GM21360 (cell line): ENCODE measurements at regions not wholly inside any gene's neighbourhood (a gene's known extent, or its start where the extent isn't known, plus 50 kb on each side); places are given as distances from the start of the nearest gene placed in this dataset.

Source experiments
- ATAC-seq: cut with Tn5 transposase; IDR thresholded peaks from one replicate; pipeline ENCODE4 v1.9.1; 2021; ENCODE audit warnings: mild to moderate bottlenecking, moderate library complexity; ENCODE audit not compliant: unreplicated experiment

DNA sequence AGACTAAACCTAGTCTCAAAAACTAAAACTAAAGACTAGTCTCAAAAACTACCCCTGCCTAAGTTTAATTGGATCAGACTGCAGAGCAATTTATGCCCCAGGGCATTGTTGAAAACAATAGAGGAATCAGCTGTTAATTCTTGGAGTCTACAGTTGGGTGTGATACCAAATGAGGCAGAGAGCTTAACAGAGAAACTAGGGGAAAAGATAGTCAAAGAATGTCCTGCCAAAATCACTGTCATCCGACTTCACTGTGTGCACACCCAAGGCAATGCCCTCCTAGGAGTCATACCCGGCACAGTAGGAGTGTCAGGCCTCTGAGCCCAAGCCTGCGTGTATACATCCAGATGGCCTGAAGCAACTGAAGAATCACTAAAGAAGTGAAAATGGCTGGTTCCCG is 90.5 kb upstream of the TOMM7 start:
- no peak for ATAC-seq

DNA sequence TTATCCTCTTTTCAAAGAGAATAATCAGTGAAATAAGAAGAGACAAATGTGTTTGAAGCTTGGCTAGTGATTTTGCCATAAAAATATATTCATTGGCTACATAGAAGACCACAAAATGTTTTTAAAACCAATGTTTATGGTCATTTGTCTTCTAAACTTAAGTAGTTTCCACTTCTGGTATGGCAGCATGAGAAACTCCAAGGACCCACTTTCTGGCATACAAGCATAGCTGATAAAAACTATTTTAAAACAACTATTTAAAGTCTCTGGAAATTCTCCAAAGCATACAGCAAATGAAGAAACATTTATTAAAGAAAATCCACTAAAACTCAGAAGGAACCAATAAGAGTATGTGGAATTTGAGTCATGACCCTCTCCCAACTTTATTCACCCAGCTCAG is 89.2 kb upstream of the TOMM7 start:
- no peak for ATAC-seq

DNA sequence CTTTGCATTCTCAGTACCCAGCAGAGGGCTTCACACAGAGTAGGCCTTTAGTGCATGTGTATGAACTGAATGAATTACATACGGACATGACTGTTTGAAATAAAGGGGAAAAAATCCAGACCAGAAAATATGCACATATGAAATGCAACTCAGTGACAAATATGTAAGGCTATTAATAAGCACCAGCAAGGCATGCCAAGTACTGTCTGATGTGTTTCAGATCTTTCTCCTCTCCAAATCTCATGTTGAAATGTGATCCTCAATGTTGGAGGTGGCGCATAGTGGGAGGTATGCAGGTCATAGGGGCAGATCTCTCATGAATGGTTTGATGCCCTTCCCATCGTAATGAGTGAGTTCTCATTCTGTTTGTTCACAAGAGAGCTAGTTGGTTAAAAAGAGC is 87.3 kb upstream of the TOMM7 start:
- no peak for ATAC-seq

DNA sequence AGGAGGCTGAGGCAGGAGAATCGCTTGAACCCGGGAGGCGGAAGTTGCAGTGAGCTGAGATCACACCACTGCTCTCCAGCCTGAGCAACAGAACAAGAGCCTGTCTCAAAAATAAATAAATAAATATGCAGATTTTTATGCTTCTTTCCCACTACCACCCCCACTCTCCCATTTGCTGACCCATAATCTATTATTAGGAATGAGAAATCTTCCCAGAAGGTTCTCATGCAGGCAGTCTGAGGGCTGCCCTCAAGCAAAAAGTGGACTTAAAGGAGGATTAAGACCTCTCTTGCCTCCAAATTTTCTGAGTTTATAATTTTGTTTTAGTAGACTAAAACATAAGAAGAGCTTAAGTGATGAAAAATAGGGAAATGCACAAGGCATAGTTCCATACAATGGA is 85.2 kb upstream of the TOMM7 start:
- ATAC-seq, result no peak

DNA sequence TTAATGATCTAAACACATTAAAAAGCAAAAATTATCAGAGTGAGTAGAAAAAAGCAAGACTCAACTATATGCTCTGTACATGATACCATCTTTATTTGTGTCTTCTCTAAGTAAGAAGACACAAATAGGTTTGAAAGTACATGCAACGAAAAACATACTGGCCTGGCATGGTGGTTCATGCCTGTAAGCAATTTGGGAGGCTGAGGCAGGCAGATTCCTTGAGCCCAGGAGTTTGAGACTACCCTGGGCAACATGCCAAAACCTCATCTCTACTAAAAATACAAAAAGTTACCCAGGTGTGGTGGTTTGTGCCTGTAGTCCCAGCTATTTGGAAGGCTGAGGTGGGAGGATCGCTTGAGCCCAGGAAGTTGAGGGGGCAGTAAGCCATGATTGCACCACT is 78.1 kb upstream of the TOMM7 start:
- no peak for ATAC-seq

DNA sequence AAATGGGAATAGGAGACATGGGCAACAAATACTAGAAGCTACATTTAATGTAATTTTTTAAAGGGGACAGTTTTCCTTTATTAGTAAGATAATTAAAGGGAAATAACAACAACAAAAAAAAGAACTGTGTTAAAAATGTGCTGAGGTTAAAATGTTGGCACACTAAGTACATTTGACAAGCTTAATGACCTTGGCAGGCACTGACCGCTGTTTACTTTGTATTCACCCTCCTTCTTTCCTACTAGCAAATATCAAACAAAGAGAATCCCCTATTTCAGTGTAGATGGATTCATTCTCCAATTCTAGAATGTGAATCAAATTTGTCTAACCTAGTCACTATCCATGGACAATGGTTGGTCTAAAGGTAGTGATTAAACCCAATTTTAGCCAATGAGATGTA is 77.5 kb upstream of the TOMM7 start:
- ATAC-seq, result no peak

DNA sequence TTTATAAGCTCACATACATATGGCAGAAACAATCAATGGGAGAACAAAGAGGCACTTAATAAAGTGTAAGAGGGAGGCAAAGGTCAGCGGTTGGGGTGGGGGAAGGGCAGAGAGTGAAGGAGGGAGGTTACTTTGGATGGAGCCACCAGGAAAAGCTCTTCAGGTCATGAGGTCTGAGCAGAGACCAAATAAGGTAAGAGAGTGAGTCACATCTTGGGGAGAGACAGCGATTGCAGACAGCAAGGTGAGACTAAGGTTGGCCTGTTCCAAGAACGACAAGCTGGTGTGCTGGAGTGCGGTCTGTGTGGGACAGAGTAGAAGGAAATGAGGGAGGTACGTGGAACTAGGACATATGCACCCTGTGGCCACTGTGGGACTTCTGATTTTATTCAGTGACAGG is 74.3 kb upstream of the TOMM7 start:
- ATAC-seq, result no peak

DNA sequence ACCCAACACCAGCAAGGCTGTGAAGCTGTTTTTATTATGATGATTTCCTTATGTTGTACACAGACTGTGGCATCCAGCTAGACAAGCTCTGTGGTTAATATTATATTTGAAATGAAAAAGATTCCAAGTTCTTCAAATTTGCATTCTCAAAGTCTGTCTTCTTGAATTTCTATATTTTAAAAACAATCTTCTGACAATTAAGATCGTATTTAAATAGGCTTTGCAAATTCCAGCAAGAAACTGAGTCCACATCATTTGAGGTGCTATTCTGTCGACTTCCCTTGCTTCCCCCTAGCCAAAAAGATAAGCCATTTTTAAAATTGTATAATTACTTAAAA is 73.1 kb upstream of the TOMM7 start:
- ATAC-seq, result no peak

DNA sequence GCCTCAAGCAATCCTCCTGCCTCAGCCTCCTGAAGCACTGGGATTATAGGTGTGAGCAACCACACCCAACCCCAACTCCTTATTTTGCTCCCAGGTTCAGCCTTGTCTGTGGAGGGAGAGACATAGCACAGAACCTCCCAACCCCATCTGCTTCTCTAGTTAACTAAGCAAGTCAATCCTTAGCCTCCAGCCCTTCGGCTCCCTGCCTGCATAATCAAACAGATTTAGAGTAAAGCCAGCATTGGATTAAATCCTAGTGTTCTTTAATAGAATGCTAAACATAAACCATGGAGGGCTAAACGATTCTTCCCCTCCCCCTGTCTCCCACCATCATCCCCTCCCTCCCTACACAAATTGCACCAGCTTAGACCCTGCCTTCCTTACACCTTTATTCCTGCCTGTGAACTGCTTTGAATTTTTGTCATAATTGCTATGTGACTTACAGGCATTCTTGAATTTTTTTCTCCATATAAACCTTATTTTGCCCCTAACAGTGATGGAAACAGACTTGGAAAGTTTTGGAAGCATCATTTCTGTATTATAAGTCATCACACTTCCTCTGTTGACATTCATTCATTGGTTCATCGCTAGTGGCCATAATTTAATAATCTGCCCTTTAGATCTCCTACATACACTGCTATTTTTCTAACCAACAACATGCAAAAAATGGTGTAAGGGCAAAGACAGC is 72.6 kb upstream of the TOMM7 start:
- ATAC-seq, result no peak

DNA sequence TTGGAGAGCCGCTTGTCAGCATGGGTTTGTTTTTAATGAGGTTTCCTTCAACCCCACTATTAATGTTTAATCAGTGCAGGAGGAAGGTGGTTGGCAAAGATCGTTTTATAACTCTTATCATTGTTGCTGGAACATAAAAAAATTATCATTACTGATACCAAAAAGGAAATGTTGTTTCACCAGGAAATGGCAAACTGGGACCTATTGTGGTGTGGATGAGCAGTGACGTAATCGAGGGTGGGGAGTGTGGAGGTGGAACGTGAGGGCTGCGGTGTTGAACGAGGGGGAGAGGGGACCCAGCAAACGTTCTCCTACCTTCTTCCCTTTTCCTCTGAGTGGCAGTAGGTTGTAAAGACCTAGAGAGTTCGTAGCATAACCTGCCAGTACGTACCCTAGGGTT is 71.9 kb upstream of the TOMM7 start:
- ATAC-seq, result no peak

DNA sequence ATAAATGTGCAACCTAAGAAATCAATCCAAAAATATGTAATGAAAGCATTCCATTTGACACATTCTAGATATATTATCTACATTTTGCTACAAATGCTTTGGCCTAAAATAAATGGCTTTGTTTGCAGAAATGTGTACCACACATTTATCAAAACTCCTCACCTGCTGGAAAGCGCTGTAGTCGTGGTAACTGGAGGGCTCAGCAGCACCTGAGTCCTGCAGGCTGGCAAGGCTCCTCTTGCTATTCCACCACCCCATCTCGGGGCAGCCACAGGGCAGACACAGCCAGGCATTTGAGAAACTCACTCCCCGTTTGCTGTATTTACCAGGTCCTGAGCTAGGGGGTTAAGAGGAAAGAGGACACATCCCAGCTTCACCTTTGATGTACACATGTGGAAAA is 68.1 kb upstream of the TOMM7 start:
- no peak for ATAC-seq

DNA sequence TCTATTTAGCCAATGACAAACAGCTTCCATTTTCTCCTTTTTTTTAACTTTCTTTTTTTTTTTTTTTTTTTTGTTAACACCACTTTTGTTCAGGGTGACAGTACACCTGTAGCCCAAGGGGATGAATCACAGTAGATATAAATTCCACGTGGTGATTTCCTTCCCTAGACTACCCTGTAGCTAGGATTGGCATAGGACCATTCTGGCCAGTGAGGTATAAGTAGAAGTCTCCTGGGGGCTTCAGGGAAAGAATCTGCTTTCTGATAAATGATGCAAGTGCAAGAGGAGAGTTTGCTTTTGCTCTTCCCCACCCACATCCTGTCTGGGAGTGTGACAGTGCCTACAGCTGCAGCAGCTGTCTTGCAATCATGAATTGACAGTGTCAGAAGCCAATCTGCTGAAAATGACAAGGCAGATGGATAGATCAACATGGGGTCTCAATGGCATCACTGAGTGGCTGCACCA is 63.2 kb upstream of the TOMM7 start:
- ATAC-seq, result peak; percentile 89

DNA sequence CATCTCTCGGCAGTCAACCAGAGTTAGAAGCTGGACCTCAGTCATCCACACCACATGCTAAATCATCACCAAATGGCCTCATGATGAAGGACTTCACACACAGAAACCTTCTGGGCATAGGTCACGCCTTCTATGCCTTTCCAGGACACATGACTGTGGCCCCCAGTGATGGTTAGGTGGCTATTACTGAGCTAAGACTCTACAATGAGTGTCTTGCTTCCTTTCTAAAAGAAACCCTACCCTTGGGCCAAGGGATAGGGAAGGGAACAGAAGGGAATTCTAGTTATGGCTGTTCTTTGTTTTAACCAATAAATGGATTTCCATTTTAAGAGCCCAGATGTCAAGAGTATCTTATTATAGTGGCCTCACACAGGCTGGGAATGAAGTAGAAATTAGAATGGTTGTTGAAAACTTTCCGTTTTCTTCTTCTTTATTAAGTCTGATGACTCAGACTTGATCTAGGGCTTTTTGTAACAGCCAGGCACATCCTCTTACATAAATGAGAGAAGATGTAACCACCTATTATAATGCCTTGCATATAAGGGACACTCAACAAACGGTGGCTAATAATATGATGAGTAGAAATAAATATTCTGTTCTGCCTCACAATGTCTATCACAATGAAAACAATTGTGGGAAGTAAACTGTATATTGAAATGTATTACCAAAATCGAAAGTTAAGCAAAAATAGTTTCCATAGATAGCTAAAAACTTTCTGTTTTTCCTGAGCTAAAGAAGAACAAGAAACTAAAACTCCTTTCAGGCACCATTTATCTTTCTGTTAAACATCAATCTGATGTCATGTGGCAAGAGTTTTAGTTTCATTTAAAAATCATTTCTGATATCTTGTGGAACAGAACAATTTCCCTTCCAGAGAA is 62.5 kb upstream of the TOMM7 start:
- ATAC-seq, result peak; percentile 52

DNA sequence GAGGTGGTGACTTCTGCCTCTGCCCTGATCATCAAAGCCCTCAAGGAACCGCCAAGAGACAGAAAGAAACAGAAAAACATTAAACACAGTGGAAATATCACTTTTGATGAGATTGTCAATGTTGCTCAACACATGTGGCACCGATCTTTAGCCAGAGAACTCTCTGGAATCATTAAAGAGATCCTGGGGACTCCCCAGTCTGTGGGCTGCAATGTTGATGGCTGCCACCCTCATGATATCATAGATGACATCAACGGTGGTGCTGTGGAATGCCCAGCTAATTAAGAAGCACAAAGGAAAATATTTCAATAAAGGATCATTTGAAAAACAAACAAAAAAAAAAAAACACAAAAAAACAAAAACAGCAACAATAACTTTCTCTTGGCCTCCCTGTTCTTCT is 59.5 kb upstream of the TOMM7 start:
- ATAC-seq, result no peak

DNA sequence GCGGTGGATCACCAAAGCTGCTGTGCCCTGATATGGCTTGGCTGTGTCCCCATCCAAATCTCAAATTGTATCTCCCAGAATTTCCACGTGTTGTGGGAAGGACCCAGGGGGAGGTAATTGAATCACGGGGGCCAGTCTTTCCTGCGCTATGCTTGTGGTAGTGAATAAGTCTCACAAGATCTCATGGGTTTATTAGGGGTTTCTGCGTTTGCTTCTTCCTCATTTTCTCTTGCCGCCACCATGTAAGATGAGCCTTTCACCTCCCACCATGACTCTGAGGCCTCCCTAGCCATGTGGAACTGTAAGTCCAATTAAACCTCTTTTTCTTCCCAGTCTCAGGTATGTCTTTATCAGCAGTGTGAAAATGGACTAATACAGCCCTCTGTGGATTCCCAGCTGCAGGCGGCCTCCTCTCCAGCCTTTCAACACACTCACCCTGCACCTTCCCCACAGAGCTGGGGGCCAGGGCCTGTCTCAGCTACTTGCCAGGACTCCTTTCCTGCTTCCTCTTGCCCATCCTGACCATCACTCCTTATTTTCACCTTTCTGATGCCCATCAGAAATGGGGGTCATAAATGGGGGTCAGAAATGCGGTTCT is 57.2 kb upstream of the TOMM7 start:
- ATAC-seq, result no peak

DNA sequence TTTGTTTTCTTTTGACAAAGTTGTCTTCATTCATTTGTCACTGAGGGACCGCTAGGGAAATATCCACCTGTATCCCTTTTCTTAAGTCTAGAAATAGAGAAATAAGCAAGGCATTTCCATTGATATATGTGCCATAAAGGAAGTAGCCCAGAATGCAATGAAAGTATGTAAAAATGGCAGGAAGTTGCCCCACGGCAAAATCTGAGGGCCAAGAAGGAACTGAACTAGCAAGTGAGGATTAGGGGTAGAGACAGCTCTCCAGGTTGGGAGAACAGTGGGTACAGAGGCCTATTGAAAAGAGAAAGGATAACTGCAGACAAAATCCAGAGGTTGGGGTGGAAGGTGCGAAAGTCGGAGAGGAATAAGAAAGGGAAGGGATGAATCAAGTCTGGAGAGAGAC is 56.6 kb upstream of the TOMM7 start:
- ATAC-seq, result no peak

DNA sequence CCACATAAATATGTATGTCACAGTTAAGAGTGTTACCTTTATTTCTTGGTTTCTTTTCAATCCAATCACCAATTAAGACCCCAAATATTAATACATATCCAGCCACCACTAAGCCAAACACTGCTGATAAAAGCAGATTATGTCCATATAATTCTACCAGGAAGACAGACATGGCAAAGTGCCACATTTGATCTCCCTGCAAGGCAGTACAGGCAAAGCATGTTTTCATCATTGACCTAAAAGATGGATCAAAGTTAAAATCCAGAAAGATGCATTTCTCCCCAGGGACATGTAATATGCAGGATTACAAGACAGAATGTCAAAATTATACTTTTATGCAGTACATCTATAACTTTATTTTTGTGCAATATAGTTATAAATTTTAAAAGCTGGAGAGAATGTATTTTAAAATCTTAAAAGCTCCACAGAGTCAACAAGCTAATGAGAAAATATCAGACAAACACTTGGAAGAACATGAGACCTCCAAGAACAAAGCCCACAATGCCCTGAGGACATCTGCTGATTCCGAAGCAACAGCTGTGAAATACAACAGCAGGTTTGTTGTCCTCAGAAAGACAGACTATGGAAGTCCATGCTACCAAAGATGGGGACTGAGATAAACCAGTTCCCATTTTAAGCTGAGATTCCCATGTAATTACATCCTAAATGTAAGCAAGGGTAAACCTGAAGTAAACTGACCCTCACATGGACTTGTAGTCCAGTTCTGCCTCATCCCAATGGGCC is 54.5 kb upstream of the TOMM7 start:
- ATAC-seq, result no peak

DNA sequence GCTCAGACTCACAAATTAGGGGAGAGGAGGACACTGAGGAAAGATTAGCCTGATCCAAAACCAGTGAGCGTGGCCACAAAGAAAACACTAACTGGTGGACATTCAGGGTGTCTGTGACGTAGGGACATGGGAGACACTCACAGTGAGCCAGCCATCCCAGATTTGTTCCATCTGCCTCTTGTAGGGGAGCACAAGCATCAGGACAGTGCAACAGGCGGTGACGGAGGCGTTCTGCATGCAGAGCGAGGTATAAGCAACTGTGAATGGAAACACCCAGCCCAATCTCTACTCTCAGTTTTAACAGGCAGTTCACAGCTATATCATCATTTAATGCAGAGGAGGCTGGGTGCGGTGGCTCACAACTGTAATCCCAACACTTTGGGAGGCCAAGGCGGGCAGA is 52.8 kb upstream of the TOMM7 start:
- no peak for ATAC-seq

DNA sequence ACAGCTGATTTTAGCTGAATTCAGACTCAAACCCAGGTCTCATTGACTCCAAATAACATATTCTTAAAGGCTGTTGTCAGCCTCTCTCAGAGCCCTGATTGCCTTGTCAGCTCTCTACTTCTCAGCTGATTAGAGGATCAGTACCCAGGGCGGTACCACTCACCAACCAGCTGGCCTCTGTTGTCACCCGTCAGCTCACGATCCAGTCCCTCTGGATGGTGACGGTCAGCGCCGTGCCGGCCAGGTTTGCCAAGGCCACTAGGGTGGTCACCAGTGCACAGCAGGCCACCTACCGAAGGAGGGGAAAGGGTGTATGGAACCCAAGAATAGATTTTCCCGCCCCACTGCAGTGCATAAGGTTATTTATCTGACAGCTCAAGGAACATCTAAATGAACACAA is 52.3 kb upstream of the TOMM7 start:
- no peak for ATAC-seq
